Activated T-cell treated with anti-CD3 and anti-CD28 coated beads for 1 hour (primary cell): ENCODE measurements at regions not wholly inside any gene's neighbourhood (a gene's known extent, or its start where the extent isn't known, plus 50 kb on each side); places are given as distances from the start of the nearest gene placed in this dataset.
"Not testable (repeated sequence)": the region's sequence is repeated elsewhere in the genome, so short reads cannot be mapped to it uniquely, and the experiment has no call there.

Experiments
- DNase-seq: peaks from one replicate; pipeline ENCODE4 v3.0.0-alpha.2; 2020; ENCODE audit warnings: low read depth

DNA sequence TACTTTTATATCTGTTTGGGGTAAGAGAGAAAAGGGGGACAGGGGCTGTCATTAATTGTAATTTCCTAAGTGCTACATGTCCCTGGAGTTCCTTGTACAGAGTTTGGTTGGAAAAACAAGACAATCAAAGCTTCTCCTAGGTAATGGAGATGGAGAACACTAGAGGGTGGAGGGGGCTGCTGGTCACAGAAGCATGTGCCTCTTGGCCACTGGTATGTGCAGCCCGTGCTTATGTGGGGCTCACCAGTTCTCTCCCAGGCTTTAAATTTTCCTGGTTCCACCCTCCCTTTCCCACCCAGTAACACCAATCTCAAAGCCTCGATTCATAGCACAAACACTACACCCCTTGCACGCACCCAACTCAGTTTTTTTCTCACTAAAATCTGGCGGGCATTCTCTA, 165.6 kb downstream of the SAMD5 start:
- no peak for DNase-seq

DNA sequence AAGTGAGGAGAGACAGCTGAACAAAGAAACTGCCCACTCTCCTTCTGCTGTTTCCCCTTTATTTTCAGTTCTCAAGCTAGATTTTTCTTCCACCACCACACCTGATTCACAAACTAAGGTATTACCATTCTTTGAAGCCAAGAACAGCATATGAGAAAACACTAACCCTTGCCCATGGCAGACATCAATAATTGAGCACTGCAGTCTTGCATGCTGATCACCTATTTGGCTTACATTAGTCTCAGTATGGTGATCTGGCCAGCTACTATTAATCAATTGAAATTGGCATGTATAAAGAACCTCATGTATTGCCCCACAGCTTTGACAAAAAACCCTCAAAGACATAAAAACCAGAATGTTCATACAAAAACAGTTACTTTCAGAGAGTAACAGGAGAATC, 166.3 kb downstream of the SAMD5 start:
- no peak for DNase-seq

DNA sequence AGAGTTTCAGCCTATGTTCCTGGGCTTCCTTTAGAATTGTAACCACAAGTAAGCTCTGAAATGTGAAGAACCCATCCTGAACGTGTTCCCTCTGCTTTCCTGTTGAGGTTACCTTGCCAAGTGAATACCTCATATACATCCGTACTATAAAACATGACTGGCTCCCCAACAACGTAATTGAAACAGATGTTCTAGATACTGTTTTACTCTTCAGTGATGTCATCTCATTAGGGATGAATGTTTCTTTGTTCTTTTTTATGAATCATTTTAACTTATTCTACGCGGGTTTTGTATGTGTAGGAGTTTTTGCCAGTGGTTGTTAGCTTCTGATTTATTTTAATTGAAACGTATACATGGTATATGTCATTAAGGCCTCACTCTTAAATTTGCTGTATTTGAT, 166.8 kb downstream of the SAMD5 start:
- no peak for DNase-seq

DNA sequence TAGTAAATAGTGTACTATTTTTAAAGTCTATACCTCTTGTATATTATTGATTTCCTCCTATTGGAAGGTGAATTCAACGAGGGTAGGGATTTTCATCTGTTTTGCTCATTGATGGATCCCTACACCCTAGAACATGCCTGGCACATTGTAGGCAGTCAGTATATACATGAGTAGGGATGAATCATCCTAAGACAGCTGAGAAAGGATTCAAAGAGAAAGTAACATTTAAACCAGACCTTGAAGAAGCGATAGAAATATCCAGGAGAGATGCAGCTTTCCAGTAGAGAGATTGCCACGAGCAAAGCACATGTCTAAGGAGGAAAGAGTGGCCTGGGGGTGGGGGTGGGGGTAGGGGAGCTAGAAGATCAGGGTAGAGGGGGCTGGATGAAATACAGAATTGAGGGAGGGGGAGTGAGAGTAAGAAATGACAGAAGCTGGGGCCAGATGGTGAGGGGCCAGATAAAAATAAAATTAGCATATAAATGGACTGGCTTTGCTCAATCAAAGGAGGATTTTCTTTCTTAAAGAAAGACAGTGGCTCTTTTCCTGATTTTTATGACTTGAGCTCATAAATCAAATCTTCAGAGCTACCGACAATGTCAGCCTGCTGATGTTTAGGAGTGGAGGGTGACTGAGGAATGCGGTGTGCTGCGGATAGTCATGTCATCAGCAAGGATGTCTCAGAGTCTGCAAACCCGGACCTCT, 168.2 kb downstream of the SAMD5 start:
- no peak for DNase-seq

DNA sequence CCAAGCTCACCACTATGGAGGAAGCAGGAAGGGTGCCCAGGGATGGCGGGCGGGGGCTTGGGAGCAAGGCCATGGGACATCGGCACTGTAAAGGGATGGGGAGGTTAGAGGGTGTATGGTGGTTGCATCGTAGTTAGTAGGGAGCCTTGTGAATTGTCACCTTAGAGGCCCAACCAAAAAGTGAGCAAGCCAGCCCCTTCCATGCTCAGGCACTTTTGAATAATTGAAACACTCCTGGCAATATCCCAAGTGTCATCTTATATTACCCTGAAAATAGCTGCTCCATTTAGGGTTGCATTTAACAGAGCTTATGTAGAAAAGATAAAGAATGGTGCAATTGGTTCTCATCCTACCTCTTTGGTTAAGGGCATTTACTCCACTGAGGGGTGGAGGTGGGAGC, 169.2 kb downstream of the SAMD5 start:
- DNase-seq: no peak

DNA sequence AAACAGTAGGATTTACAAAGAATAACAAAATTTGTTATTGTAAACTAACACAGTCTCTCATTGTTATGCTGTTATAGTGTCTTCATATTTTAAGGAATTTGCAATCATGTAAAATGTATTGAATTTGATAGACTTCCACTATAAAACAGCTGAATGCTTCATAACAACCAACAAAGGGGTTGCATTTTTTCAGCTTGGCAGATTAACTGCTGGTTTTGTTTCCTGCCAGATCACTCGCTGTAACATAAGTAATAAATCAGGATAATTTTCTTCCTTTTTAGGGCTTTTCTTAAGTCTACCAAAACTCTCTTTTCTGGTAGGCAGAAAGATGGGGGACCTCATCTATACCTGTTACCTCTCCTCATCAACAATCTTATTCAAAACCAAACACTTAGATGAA, 169.8 kb downstream of the SAMD5 start:
- DNase-seq: no peak

DNA sequence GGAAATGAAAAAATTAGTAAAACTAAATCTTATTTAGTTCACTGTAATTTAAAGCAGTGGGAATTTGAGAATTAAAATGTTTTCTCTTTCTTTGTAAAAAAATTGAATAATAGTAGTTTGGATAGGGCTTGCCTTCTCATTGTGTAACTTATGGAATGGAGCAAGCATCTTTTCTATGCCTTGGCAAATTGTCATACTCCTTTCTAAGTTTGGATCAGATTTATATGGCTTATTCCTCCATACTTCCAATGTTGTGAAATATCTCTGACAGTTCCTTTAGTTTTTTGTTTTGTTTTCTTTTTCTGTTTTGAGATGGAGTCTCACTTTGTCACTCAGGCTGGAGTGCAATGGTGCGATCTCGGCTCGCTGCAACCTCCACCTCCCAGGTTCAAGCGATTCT, 176.4 kb downstream of the SAMD5 start:
- DNase-seq: no peak

DNA sequence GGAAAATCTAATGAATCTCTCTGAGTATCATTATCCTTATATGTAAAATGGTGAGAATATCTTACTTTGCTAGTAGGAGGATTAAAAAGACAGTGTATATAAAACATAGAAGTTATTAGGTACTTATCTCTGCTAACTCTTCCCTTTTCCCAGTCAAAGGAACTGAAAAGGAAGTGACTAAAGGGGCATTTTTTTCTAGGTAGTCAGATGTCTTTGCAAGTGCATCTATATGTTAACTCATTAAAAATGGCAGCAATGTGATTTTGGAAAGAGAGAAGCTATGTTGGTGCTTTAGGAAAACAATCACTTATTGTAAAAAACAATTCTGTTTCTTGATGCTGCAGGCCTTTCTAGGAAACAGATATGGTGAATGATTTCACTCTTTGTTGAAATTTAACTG, 180.9 kb downstream of the SAMD5 start:
- no peak for DNase-seq

DNA sequence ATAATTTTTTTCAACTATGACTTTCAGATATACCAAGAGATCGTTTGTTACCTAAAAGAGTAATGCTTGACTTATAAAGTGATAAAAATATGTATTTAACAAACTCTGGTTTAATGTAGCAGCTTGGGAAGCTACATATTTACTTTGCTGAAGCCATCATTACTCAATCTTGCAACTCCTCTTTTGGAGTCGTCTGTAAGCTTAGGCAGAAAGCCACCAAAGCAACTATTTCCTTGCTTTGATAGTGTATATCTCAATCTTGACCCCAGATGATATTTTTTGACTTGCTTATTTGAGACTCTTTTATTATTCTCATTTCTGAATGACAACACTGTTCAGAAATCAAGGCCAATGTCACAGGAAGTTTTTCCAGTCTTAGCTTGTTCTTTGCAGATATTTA, 183.0 kb downstream of the SAMD5 start:
- DNase-seq: no peak

DNA sequence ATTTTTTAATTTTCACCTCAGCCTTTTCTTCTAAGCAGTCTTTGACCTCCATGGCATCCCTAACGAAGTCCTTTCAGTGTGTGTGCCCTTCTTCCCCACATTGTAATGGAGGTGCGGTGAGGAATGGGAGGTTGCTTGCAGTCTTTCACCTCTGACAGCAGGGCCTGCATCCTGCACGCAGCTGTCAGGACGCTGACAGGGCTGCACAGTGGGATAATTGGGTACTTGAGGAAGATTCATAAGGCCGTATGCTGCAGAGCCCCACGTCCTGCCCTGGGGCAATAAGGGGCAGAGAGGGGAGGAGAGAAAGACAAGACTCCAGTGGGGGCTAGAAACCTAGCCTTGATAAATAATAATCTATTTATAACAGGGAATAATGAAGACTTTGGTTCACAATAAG, 184.7 kb downstream of the SAMD5 start:
- no peak for DNase-seq

DNA sequence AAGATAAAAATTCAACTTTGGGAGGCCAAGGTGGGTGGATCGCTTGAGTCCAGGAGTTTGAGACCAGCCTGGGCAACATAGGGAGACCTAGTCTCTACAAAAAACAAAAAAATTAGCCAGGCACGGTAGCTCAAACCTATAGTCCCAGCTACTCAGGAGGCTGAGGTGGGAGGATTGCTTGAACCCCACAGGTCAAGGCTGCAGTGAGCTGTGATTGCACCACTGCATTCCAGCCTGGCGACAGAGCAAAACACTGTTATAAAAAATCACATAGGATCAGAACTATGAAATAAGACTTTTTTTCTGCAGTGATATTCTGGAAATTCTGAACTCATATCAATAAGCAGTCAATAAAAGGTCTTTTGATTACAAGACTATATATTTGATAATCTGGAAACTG, 186.1 kb downstream of the SAMD5 start:
- not testable (repeated sequence) for DNase-seq

DNA sequence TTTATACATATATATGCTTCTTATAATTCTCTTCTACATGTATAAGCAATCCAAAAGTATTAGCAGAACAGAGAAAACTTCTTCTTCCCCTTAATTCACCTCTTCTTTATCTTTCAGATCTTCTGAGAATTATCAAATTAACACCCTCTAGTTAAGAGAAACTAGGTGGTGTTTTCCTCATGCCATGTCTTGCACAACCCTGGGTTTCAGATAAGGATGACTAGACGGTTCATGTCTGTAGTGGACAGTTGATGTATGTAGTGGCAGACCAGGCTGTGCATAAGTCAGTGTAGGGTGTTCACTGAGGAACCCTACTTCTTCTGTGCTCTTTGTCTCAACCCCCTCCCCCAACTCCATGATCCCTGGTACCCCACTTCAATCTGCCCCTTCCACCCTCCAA, 187.3 kb downstream of the SAMD5 start:
- DNase-seq: no peak

DNA sequence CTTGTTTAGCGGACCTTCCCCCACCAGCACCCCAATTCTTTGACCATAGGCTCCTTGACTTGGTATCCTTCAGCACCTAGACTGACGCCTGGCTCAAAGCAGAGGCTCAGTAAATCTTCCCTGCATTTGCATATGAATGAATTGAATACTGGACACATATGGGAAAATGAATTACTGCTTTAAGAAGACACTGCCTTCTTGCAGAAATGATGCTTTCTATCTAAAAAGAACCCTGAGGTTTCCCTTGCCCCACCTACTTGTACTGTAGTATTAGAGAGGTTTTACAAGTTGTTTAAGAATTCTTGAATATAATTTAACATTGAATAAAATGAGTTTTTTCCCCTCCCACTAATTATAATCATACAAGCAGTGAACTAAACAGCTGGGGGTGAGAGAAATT, 190.7 kb downstream of the SAMD5 start:
- no peak for DNase-seq

DNA sequence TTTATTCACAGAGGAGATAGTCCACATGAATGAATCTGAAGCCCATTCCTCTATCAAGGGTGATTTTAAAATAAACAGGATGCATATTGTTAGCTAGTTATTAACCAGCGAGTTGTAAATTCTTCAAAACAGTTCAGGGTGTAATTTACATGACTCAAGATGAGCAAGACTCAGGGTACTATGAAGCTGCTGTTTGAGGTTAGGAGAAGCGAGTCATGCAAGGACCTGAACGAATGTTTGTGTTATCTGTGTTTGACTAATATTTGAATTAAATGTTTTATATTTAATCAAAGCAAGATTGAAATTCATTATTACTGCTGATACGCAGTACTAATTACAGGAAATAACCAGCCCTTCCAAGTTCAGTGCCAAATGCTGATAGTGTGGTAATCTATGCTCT, 191.1 kb downstream of the SAMD5 start:
- DNase-seq: no peak

DNA sequence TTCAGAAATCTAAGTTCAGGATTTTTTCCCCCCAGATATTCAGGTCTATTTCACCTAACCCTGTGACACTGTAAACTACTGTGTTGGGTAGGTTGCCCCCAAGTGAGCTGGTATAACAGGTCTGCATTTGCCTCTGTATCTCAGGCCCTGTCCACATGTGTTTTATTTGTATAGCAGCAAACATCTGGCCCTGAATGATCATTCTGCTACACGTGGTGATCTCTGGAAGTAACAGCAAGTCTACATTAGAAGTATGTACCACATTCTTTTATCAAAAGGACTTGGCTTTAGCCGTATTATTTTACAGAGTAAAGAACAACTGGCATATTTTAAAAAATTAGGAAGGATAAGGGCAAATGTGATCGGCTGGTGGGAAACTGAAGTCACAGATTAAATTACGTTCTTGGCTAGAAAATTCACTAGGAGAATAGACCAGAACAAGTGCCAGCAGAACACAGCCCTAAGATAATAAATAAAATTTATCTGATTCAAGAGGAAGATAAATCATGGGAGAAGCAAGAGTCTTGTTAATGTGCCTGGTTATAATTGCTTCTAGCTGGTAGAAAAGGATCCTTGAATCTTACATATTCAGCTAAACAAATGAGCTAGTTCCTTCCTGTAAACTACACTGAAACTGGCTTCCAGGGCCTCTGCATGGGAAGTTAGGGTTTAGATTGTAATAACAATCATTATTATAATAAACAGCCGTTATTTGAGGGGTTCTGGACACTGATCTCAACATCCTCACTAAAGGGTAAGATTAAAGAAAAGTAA, 192.1 kb downstream of the SAMD5 start:
- no peak for DNase-seq

DNA sequence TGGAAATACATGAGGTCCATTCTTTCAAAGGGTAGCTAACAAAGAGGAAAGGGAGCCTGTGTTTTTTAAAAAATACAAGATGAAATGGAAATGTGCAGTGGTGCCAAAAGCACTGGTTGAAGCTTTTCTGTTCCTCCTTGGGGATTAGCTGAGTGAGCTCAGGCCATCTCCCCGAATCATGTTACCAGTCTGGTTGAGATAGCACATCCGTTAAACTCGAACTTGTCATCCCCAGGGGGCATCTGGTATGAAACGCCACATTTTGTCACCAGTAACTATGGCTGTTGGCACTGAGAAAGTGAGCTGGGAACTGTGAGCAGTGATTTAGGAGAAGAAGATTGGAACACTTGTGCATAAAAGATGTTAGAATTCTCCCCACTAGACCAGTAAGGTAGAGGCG, 196.2 kb downstream of the SAMD5 start:
- no peak for DNase-seq

DNA sequence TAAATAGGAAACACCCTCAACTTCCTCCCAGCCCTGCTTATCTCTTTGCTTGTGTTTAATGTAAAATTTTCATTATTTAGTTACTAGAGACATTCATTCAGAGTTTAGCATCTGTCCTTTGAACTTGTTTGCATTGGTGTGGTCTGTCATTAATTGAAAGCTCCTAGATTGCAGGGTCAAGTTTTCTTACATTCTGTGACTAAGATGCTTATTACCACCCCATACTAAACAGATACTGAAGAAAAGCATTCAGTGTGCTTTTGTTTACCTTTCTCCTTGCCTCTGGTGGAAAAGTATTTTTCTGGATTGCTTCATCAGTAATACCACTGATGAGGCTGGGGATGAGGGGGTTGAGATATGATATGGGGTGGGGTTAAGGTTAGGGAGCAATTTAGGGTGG, 199.0 kb downstream of the SAMD5 start:
- no peak for DNase-seq

DNA sequence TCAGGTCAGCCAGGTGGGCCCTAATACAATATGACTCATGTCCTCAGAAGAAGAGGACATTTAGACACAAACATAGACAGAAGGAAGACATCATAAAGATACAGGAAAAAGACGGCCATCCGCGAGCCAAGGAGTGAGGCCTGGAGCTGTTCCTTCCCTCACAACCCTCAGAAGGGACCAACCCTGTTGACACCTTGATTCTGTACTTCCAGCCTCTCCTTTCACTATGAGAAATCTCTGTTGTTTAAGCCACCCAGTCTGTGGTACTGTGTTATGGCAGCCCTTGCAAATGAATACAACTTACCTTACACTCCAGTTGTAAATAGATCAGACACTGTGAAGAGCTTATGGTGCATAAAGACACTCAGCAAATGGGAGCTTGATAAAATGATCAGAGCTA, 199.7 kb downstream of the SAMD5 start:
- DNase-seq: no peak

DNA sequence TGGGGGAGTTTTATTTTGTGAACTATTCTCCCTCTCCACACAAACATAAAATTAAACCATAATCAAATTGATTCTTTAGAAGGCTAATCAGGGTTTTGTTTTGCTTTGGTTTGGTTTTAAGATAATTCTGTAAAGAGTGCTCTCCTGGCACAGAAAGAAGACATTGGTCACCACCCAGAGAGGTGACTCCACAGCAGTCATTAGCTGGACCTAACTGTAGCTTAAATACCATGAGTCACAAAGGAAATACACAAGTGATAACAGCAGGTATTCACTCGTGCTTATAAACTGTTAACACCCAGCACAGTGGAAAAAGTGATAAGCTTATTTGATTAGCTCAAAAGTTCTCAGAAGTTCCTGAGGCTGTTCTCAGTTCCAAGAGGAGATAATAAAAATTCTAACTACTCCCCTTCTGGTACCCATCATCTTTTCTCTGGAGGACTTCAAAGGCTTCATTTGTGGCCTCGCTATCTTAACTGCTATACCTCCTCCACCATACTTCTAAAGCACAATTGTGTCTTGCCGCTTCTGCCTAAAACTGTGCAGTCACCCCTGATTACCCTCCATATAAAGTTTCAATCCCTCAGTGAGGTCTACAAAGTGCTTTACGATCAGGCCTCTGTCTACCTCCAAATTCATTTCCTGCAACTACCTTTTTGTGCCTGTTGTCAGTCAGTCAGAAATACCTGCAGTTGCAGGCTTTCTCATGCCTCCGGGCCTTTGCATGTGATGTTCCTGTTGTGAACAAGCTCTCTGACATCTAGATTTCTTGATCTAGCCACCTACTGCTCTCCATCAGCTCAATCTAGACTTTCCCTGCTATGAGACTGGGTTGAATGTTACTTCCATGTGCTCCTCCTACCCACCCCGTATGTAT, 201.1 kb downstream of the SAMD5 start:
- DNase-seq: no peak

DNA sequence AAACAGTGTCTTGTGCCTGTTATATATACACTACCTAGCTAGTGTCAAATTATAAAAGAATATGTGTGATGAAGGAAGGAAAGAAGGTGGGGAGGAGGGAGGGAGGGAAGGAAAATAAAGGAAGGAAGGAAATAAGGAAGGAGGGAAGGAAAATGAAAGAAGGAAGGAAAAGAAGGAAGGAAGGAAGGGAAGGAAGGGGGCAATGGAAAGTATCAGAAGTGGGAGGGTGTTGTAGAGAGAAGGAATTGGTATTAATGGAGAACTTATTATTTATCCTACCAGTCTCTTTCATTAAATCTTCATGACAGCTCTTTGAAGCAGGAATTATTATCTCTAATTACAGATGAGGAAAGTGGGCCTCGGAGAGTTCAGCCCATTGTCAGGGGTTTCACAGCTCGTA, 202.4 kb downstream of the SAMD5 start:
- DNase-seq: no peak

DNA sequence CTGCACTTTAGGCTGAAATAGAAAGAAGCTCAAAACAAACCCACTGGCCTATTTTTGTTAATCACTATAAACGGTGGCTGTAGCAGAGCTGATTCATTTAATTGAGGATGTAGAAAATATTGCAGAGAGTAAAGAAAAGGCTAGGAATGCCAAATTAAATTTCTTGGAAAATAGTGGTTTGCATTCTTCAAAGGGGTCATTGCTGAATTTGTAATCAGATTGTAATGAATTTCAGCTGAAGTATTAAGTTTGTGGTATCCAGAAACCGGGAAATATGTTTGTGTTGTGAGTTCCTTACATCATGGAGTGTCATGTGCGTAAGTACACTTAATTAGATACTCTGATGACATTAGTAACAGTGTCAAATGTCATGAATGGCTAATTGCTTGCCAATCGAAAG, 203.0 kb downstream of the SAMD5 start:
- DNase-seq: no peak

DNA sequence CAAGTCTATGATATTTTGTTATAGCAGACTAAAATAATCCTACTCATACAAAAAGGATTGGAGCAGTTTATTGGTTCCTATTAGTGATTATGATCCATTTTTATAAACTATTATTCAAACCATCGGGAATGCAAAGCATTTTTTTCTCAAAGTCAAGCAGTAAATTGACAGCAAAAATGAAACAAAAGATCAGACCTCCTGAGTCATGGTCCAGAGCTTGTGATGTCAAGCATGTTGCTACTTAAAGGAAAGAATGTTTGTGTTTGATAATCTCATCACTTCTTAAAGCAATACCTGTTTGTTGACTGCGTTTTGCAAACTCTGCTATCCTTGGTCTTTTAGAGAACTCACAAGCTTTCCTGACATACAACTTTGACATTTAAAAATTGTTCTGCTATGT, 204.4 kb downstream of the SAMD5 start:
- DNase-seq: no peak

DNA sequence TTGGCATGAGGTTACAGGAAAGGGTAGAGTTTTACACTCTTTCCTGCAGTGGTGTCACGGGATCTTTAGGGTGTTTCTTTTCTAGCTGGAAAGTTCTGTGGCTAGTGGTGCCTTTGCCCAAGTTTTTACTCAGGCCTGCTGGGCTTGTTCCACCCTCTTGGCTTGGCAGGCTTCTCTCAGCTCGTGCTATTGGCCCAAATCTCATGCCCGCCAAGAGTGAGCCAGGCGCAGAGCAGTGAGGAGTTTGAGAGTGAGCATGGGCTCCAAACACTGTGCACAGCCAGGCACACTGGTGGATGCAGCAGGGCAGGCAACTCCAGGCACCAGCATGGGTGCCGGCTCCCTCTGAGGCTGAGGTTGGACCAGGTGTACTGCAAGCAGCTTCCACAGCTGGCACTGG, 206.5 kb downstream of the SAMD5 start:
- no peak for DNase-seq
